ENCODE measurements at regions not wholly inside any gene's neighbourhood (a gene's known extent, or its start where the extent isn't known, plus 50 kb on each side); places are given as distances from the start of the nearest gene placed in this dataset.
"Not testable (repeated sequence)": the region's sequence is repeated elsewhere in the genome, so short reads cannot be mapped to it uniquely, and the experiment has no call there.

DNA sequence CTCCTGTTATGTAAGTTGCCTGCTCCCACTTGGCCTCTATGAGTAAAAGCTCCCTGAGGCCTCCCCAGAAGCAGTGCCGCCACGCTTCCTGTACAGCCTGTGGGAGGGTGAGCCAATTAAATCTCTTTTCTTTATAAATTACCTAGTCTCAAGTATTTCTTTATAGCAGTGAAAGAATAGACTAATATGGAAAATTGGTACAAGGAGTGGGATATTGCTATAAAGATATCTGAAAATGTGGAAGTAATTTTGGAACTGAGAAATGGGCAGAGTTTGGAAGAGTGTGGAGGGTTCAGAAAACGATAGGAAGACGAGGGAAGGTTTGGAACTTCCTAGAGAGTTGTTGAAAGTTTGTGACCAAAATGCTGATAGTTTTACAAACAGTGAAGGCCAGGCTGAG is 572.3 kb downstream of the MATN1 start:
- DNase-seq (ENCODE audit: low spot score): no peak

- DNase-seq (ENCODE audit: low spot score): no peak
These were observed 574.2 kb downstream of the MATN1 start for GRCh38 chr1:30149226-30149625.

GRCh38 chr1:30148676-30149075 is 574.7 kb downstream of the MATN1 start:
- DNase-seq (ENCODE audit: low spot score): no peak

- no peak for DNase-seq (ENCODE audit: low spot score)
These were observed 576.2 kb downstream of the MATN1 start for GRCh38 chr1:30147188-30147587.

GRCh38 chr1:30146448-30146847 is 576.9 kb downstream of the MATN1 start:
- DNase-seq (ENCODE audit: low spot score): no peak

DNA sequence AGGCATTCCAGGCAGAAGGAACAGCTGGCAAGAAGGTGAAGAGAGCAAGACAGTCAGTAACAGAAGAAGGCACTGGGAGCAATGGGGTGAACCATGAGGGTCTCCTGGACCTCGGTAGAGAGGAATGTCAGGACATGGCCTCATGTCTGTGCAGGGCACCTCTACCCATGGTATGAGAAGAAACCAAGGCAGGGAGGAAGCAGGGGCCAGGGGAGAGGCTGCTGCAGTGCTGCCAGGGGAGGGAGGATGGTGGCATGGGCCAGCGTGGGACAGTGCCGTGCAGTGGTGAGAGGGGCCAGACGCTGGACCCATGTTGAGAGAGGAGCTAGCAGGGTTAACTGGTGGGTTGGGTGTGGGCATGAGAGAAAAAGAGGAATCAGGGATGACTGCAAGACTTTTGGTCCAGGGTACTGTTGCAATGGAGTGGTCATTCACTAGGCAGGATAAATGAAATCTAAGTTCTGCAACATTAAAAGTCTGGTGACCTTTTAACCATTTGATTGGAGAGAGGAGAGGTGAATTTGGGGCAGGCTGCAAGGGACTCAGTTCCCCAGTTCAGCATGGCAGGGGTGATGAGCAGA is 577.6 kb downstream of the MATN1 start:
- no peak for DNase-seq (ENCODE audit: low spot score)

DNA sequence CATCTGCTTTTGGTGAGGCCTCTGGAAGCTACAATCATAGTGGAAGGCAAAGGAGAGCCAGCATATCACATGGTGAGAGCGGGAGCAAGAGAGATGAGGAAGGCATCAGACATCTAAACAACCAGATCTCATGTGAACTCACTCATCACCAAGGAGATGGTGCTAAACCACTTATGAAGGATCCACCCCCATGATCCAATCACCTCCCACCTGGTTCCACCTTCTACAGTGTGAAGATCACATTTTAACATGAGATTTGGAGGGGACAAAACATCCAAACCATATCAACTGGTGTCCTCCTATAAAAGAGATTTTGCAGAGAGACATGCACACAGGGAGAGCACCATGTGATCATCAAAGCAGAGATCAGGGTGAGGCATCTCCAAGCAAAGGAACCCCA is 578.6 kb downstream of the MATN1 start:
- DNase-seq (ENCODE audit: low spot score): no peak

DNA sequence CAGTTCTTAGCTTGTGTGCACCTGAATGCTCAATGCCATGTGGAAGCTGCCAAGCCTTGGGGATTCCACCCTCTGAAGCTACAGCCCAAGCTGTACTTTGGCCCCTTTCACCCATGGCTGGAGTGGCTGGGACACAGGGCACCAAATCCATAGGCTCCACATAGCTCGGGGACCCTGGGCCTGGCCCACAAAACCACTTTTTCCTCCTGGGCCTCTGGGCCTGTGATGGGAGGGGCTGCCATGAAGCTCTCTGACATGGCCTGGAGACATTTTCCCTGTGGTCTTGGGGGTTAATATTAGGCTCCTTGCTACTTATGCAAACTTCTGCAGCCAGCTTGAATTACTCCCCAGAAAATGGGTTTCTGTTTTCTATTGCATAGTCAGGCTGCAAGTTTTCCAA is 579.9 kb downstream of the MATN1 start:
- no peak for DNase-seq (ENCODE audit: low spot score)

- no peak for DNase-seq (ENCODE audit: low spot score)
These were observed 582.8 kb downstream of the MATN1 start for GRCh38 chr1:30140566-30140965.

GRCh38 chr1:30138891-30139290 is 584.5 kb downstream of the MATN1 start:
- no peak for DNase-seq (ENCODE audit: low spot score)

DNA sequence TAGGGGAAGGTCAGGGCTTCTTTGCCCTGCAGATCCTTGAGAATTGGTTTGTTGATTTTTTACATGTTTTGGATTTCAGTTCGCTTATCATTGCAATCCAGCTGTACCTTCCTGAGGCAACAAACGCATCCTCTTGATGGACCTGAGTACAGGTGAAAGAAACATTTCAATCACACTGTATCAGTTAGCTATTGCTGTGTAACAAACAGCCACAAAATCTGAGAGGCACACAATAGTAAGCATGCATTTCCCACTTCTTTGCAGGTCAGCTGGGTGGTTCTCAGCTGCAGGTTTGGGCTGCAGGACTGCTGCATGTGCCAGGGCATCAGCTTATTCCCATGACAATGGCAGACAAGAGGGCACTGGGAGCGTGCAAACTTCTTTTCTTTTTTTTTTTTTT is 586.4 kb downstream of the MATN1 start:
- DNase-seq (ENCODE audit: low spot score): no peak

DNA sequence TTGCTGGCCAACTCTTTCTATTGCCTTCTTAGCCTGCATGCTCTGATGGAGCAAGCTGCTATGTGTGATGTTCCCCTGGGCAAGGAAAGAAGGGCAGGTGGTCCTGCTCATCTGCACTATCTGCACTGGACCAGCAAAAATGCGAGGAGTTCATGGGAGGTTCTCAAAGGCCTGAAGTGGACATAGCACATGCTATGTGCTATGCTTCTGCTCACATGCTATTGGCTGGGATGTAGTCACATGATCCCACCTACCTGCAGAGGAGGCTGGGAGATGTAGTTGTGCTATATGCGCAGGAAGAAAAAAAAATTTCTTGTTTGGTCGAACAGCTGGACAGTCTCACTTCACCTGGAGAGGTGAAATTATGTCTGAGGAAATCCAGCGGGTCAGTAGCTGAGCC is 587.7 kb downstream of the MATN1 start:
- DNase-seq (ENCODE audit: low spot score): no peak

DNA sequence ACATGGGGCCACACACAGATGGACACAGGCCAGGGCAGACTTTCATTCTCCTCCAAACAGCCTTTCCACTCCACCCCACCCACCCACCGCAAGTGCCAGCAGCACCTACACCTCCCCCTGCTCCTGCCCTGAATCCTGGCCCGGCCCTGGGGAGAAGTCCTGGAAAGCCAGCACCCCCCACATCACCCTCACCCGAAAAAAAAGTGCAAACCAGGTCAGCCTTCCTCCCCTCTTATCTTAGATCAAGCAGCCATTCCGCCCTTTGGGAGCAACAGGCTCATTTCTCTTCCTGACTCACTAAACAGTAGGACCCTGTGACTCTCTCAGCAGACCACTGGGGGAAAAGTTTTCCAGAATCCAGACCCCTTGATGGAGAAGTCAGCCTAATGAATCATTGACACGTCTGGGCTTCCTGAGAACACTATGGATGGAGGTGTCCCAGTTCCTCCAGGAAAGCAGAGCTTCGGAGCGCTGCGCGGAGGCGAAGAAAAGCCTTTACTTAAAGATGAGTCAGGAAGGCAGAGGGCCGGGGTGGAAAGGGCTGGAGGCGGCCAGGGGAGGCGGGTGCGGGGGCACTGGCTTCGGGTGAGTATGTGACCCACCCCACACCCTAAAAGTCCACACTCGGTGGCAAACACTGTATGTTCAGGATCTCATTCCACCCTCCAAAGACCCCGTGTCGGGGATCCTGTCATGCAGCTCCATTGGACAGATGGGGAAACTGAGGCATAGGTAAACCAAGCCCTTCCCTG is 588.7 kb downstream of the MATN1 start:
- no peak for DNase-seq (ENCODE audit: low spot score)

DNA sequence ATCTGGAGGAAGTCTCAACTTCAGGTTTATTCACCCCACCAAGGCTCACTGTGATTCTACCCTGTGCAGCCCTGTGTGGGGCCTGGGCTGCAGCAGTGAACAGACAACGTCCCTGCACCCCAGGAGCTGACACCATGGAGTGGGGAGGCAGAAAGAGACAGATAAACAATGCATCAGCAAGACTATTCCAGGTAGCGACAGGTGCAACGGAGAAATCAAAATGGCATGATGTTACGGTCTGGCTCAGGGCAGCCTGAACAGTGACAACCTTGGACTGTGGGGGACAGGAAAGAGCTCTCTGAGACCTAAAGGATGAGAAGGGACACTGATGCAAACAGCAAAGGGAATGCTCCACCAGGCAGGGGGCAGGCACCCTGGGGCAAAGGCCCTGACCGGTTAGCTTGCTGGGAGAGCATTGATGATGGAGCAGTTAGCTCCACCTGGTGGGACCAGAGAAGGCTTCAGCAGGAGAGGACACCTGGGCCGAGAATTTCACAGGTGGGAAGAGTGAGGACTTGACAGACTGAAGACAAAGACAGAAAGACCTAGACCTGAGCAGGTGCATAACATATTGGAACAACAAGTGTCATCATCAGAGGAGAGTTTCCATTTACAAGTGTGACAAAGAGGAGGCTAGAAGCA is 589.9 kb downstream of the MATN1 start:
- DNase-seq (ENCODE audit: low spot score): no peak

GRCh38 chr1:30132602-30133286 is 590.6 kb downstream of the MATN1 start:
- DNase-seq (ENCODE audit: low spot score): no peak

GRCh38 chr1:30130566-30130965 is 592.8 kb downstream of the MATN1 start:
- not testable (repeated sequence) for DNase-seq (ENCODE audit: low spot score)

GRCh38 chr1:30130099-30130498 is 593.3 kb downstream of the MATN1 start:
- no peak for DNase-seq (ENCODE audit: low spot score)

DNA sequence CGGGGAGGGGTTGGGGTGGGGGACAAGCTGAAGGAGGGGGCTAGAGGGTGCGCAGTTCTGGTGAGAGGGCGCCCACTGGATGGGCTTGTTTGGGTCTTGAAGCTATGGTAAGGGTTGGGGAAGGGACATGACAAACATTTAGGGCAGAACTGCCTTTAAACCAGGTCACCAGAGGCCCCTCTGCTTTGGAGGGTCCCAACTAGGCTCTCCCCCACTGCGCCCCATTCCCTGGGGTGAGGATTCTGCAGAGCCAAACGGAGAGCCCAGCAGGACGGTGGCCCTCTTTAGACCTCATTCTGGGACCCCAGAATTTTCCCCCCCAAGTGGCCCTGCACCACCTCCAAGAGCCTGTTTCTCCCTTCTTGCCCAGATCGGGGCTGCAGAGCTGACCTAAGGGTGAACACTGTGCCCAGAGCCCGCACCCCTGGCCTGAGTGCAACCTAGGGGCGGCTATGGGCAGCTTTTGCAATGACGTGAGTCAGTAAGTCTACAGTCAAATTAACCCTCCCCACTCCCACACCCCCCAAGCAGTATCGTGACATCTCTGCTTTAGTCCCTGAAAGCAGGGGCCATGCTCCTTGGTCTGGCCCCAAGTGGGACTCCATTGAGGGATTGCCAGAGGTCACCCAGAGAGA is 593.8 kb downstream of the MATN1 start:
- no peak for DNase-seq (ENCODE audit: low spot score)

- DNase-seq (ENCODE audit: low spot score): no peak
These were observed 594.4 kb downstream of the MATN1 start for GRCh38 chr1:30129001-30129408.

- DNase-seq (ENCODE audit: low spot score): no peak
These were observed 596.5 kb downstream of the MATN1 start for GRCh38 chr1:30126848-30127247.

GRCh38 chr1:30125821-30126170 is 597.6 kb downstream of the MATN1 start:
- DNase-seq (ENCODE audit: low spot score): no peak

DNA sequence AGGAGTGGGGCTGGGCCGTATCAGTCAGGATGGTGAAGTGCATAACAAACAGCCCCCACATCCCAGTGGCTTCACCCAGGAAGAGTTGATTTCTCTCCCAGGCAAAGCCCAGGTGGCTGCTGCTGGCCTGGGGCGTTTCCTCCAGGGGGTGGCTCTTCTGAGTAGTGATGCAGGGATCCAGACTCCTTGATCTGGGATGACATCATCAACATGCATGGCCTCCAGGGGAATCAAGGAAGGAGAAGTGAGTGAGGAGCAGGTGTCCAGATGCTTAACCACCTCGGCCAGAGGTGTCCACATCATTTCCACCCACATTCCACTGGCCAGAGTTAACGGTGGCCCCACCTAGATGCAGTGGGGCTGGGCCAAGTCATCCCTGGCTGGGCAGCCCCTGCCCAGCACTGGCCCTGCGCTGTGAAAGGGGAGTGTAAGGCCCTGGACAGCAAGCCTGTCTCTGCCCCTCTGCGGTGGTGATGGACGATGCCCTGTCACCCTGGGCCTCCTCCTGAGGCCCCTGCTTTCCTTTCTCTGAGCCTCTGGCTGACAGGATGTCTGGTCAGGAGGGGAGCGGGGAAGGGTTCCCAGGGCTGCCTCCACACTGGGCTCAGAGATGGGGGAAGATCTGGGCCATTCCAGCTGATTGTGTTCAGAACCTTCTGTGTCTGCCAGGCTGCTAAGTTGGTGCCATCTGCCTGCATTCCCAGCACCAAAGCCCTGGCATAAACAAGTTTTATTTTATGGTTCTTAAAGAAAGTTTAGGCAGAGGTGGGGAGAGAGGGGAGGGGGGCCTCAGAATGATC is 598.2 kb downstream of the MATN1 start:
- DNase-seq (ENCODE audit: low spot score): no peak
